Fibroblast of upper back skin (primary cell): ENCODE measurements at regions not wholly inside any gene's neighbourhood (a gene's known extent, or its start where the extent isn't known, plus 50 kb on each side); places are given as distances from the start of the nearest gene placed in this dataset.
"Not testable (repeated sequence)": the region's sequence is repeated elsewhere in the genome, so short reads cannot be mapped to it uniquely, and the experiment has no call there.

Source experiments
- DNase-seq: peaks from one replicate; pipeline ENCODE4 v3.0.0-alpha.2; 2013

- peak; percentile 5 for DNase-seq
Measured at GRCh38 chr16:52976539-52977167, 76.0 kb downstream of the CHD9NB start.

- no peak for DNase-seq
Measured at GRCh38 chr16:52967744-52968143, 85.0 kb downstream of the CHD9NB start.

- no peak for DNase-seq
Measured at GRCh38 chr16:52964290-52964689, 88.4 kb downstream of the CHD9NB start.

- no peak for DNase-seq
Measured at GRCh38 chr16:52963855-52964242, 88.8 kb downstream of the CHD9NB start.

GRCh38 chr16:52963212-52963854, 89.4 kb downstream of the CHD9NB start:
- DNase-seq = no peak

- no peak for DNase-seq
Measured at GRCh38 chr16:52958951-52959350, 93.7 kb downstream of the CHD9NB start.

- no peak for DNase-seq
Measured at GRCh38 chr16:52957199-52957598, 95.5 kb downstream of the CHD9NB start.

- DNase-seq = no peak
Measured at GRCh38 chr16:52956044-52956443, 96.7 kb downstream of the CHD9NB start.

- no peak for DNase-seq
Measured at GRCh38 chr16:52953215-52953614, 99.5 kb downstream of the CHD9NB start.

GRCh38 chr16:52948946-52949345, 103.8 kb downstream of the CHD9NB start:
- no peak for DNase-seq

- DNase-seq = no peak
Measured at GRCh38 chr16:52932321-52932720, 120.4 kb downstream of the CHD9NB start.

- no peak for DNase-seq
Measured at GRCh38 chr16:52929478-52930400, 123.0 kb downstream of the CHD9NB start.

- no peak for DNase-seq
Measured at GRCh38 chr16:52928955-52929354, 123.7 kb downstream of the CHD9NB start.

- no peak for DNase-seq
Measured at GRCh38 chr16:52925143-52925542, 127.6 kb downstream of the CHD9NB start.

- DNase-seq = no peak
Measured at GRCh38 chr16:52924162-52924561, 128.5 kb downstream of the CHD9NB start.

- DNase-seq = no peak
Measured at GRCh38 chr16:52921104-52921503, 131.6 kb downstream of the CHD9NB start.

GRCh38 chr16:52920331-52920730, 132.4 kb downstream of the CHD9NB start:
- no peak for DNase-seq

- no peak for DNase-seq
Measured at GRCh38 chr16:52914428-52914827, 138.3 kb downstream of the CHD9NB start.

GRCh38 chr16:52912565-52913173, 140.0 kb downstream of the CHD9NB start:
- DNase-seq = peak; percentile 28

- DNase-seq = not testable (repeated sequence)
Measured at GRCh38 chr16:52908057-52908456, 144.6 kb downstream of the CHD9NB start.

GRCh38 chr16:52906281-52906680, 146.4 kb downstream of the CHD9NB start:
- no peak for DNase-seq

GRCh38 chr16:52896478-52897164, 156.1 kb downstream of the CHD9NB start:
- no peak for DNase-seq

GRCh38 chr16:52874042-52874441, 178.7 kb downstream of the CHD9NB start:
- DNase-seq = no peak
